ENCODE measurements at regions not wholly inside any gene's neighbourhood (a gene's known extent, or its start where the extent isn't known, plus 50 kb on each side); places are given as distances from the start of the nearest gene placed in this dataset.
"Not testable (repeated sequence)": the region's sequence is repeated elsewhere in the genome, so short reads cannot be mapped to it uniquely, and the experiment has no call there.

DNA sequence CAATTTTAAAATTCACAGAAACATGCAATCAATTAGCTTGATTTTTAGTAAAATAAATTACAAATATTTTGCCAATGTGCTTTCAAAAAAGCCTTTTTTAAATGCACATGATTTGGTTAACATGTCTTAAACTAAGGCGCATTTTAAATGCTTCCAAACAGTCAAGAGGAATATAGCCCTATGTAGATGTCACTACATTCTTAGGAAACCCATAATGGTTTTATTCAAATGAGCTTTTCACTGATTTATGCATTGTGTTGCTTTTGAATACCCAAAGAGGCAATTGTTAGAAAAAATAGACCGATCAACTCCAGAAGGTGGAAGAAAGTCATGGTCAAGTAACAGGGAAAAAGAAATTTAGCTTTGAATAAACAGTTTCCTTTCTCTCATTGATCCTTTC, 366.9 kb upstream of the PPP2R3A start:
- H2AFZ ChIP-seq (ENCODE audit: insufficient read depth, low read length, poor library complexity): no peak overlapping the region
- H4K12ac ChIP-seq (ENCODE audit: low read depth, low read length): no peak overlapping the region
- H3K9ac ChIP-seq (ENCODE audit: low read length): no peak overlapping the region
- H3K4ac ChIP-seq (ENCODE audit: low read depth, low read length): no peak overlapping the region
- no peak overlapping the region for H4K91ac ChIP-seq (ENCODE audit: low read depth, low read length)
- no peak overlapping the region for H2BK12ac ChIP-seq (ENCODE audit: low read length)
- H3K14ac ChIP-seq (ENCODE audit: low read length): no peak overlapping the region
- H3K4me3 ChIP-seq (ENCODE audit: low read depth, low read length): no peak overlapping the region
- no peaks in the 10 kb centered on the region for H3K27me3 ChIP-seq (ENCODE audit: insufficient read depth, low read length)
- H3K4me1 ChIP-seq (ENCODE audit: control insufficient read depth in 1 of 2, insufficient read depth in 2 of 2, low read length in 2 of 2): no peaks in the 10 kb centered on the region
- no peaks in the 10 kb centered on the region for H3K79me1 ChIP-seq (ENCODE audit: low read length)
- no peak overlapping the region for H3K27ac ChIP-seq (ENCODE audit: low read depth, low read length)
- no peak overlapping the region for H3K23ac ChIP-seq (ENCODE audit: low read length)
- WGBS (ENCODE audit: extremely low coverage, insufficient coverage, insufficient read length): no CpG with 5 or more reads among the region's 2 CpGs
- no peak overlapping the region for H2BK120ac ChIP-seq (ENCODE audit: insufficient read depth, low read length, poor library complexity)
- no peak for DNase-seq
- no peak overlapping the region for H4K8ac ChIP-seq (ENCODE audit: low read depth, low read length)
- H3K79me2 ChIP-seq (ENCODE audit: control insufficient read depth, insufficient read depth, low read length, poor library complexity): no peaks in the 10 kb centered on the region
- H2BK5ac ChIP-seq (ENCODE audit: low read depth, low read length, poor library complexity): no peak overlapping the region
- no peak overlapping the region for H3K18ac ChIP-seq (ENCODE audit: low read length)
- no peaks in the 10 kb centered on the region for H3K9me3 ChIP-seq (ENCODE audit: insufficient read depth, low read depth, low read length)
- no peak overlapping the region for H2AK5ac ChIP-seq (ENCODE audit: low read length)
- H3K36me3 ChIP-seq (ENCODE audit: control insufficient read depth in 1 of 2, insufficient read depth in 2 of 2, low read length in 2 of 2): no peaks in the 10 kb centered on the region
- H3K4me2 ChIP-seq (ENCODE audit: low read length): no peak overlapping the region

DNA sequence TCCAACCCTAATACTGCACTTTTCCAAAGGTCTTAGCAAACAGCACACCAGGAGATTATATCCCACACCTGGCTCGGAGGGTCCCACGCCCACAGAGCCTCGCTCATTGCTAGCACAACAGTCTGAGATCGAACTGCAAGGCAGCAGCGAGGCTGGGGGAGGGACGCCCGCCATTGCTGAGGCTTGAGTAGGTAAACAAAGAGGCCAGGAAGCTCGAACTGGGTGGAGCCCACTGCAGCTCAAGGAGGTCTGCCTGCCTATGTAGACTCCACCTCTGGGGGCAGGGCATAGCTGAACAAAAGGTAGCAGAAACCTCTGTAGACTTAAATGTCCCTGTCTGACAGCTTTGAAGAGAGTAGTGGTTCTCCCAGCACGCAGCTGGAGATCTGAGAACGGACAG, 361.0 kb upstream of the PPP2R3A start:
- not testable (repeated sequence) for H4K91ac ChIP-seq (ENCODE audit: low read depth, low read length); H4K8ac ChIP-seq (ENCODE audit: low read depth, low read length); H3K27me3 ChIP-seq (ENCODE audit: insufficient read depth, low read length); H3K18ac ChIP-seq (ENCODE audit: low read length); H2BK5ac ChIP-seq (ENCODE audit: low read depth, low read length, poor library complexity); H3K4ac ChIP-seq (ENCODE audit: low read depth, low read length); H3K23ac ChIP-seq (ENCODE audit: low read length); H3K9ac ChIP-seq (ENCODE audit: low read length); H3K79me1 ChIP-seq (ENCODE audit: low read length); H3K9me3 ChIP-seq (ENCODE audit: insufficient read depth, low read depth, low read length); H3K4me2 ChIP-seq (ENCODE audit: low read length); H3K4me1 ChIP-seq (ENCODE audit: control insufficient read depth in 1 of 2, insufficient read depth in 2 of 2, low read length in 2 of 2); H4K12ac ChIP-seq (ENCODE audit: low read depth, low read length); H3K27ac ChIP-seq (ENCODE audit: low read depth, low read length); H3K14ac ChIP-seq (ENCODE audit: low read length); DNase-seq; H2AK5ac ChIP-seq (ENCODE audit: low read length); H2BK12ac ChIP-seq (ENCODE audit: low read length); H2AFZ ChIP-seq (ENCODE audit: insufficient read depth, low read length, poor library complexity); H2BK120ac ChIP-seq (ENCODE audit: insufficient read depth, low read length, poor library complexity); H3K36me3 ChIP-seq (ENCODE audit: control insufficient read depth in 1 of 2, insufficient read depth in 2 of 2, low read length in 2 of 2); H3K79me2 ChIP-seq (ENCODE audit: control insufficient read depth, insufficient read depth, low read length, poor library complexity); H3K4me3 ChIP-seq (ENCODE audit: low read depth, low read length)
- no CpG with 5 or more reads among the region's 10 CpGs for WGBS (ENCODE audit: extremely low coverage, insufficient coverage, insufficient read length)

DNA sequence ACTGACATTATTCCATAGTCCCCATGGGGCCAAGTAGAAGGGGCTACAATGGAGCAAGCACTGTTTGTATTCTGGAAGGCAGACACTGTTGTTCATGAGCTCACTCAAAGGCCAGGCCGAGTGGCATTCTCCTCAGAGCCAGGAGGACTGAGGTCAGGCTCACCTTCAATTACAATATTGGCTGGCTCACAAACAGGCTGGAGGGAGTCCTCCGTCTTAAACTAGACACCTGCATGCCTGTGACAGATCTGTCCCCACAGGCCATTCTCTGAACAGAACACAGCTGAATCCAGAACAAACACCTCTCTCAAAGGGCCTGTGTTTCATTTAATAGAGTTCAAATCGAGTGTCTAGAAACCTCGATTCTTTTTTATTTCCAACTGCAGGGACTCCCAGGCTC, 347.4 kb upstream of the PPP2R3A start:
- H4K12ac ChIP-seq (ENCODE audit: low read depth, low read length): no peak overlapping the region
- no peak overlapping the region for H4K8ac ChIP-seq (ENCODE audit: low read depth, low read length)
- H3K36me3 ChIP-seq (ENCODE audit: control insufficient read depth in 1 of 2, insufficient read depth in 2 of 2, low read length in 2 of 2): no peaks in the 10 kb centered on the region
- H3K27me3 ChIP-seq (ENCODE audit: insufficient read depth, low read length): no peaks in the 10 kb centered on the region
- H3K4ac ChIP-seq (ENCODE audit: low read depth, low read length): no peak overlapping the region
- no peak overlapping the region for H2AFZ ChIP-seq (ENCODE audit: insufficient read depth, low read length, poor library complexity)
- H3K4me1 ChIP-seq (ENCODE audit: control insufficient read depth in 1 of 2, insufficient read depth in 2 of 2, low read length in 2 of 2): no peaks in the 10 kb centered on the region
- no peak overlapping the region for H3K18ac ChIP-seq (ENCODE audit: low read length)
- no CpG with 5 or more reads among the region's 4 CpGs for WGBS (ENCODE audit: extremely low coverage, insufficient coverage, insufficient read length)
- H3K4me3 ChIP-seq (ENCODE audit: low read depth, low read length): no peak overlapping the region
- no peak overlapping the region for H2BK5ac ChIP-seq (ENCODE audit: low read depth, low read length, poor library complexity)
- no peaks in the 10 kb centered on the region for H3K79me2 ChIP-seq (ENCODE audit: control insufficient read depth, insufficient read depth, low read length, poor library complexity)
- H3K27ac ChIP-seq (ENCODE audit: low read depth, low read length): no peak overlapping the region
- no peak overlapping the region for H3K4me2 ChIP-seq (ENCODE audit: low read length)
- no peak overlapping the region for H4K91ac ChIP-seq (ENCODE audit: low read depth, low read length)
- no peak overlapping the region for H3K14ac ChIP-seq (ENCODE audit: low read length)
- H3K23ac ChIP-seq (ENCODE audit: low read length): no peak overlapping the region
- no peak for DNase-seq
- no peak overlapping the region for H2BK120ac ChIP-seq (ENCODE audit: insufficient read depth, low read length, poor library complexity)
- peaks cover 2% of the 10 kb centered on the region for H3K9me3 ChIP-seq (ENCODE audit: insufficient read depth, low read depth, low read length)
- H2BK12ac ChIP-seq (ENCODE audit: low read length): no peak overlapping the region
- no peaks in the 10 kb centered on the region for H3K79me1 ChIP-seq (ENCODE audit: low read length)
- H2AK5ac ChIP-seq (ENCODE audit: low read length): no peak overlapping the region
- H3K9ac ChIP-seq (ENCODE audit: low read length): no peak overlapping the region

DNA sequence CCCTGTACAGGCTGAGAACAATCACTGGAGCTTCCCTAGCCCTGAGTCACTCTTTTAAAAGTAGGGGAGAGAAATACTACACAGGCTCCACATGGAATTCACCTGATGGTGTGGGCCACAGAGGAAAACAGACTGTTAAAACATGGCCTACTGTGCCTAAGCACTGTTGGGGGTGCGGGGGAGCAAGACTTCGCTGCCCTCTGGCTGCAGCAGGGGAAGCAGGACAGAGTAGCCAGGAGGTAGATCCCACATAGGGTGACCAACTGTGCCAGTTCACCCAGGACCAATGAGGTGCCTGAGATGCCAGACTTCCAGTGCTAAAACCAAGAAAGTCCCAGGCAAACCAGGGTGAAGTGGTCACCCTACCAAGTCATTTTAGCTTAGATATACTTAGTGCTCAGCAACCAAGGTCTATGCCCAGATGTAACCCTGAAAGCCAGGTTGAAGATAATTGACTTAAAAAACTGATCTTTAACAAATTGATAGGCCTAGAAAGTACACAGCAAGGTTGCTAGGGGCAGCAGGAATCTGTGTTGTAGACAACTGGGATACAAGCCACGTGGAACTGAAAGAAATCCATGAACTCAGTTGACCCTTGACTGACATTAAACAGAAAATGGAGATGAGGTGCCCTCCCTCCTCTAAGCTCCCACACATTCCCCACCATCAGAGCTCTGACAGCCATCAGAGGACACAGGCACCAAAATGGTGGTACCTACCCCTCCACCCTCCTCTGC, 344.2 kb upstream of the PPP2R3A start:
- Histone ChIP-seq H2BK5ac (ENCODE audit: low read depth, low read length, poor library complexity) (no peak overlapping the region), H3K79me1 (ENCODE audit: low read length) (no peaks in the 10 kb centered on the region), H3K4me1 (ENCODE audit: control insufficient read depth in 1 of 2, insufficient read depth in 2 of 2, low read length in 2 of 2) (no peaks in the 10 kb centered on the region), H3K79me2 (ENCODE audit: control insufficient read depth, insufficient read depth, low read length, poor library complexity) (no peaks in the 10 kb centered on the region), H3K4me3 (ENCODE audit: low read depth, low read length) (no peak overlapping the region), H3K4me2 (ENCODE audit: low read length) (no peak overlapping the region), H4K91ac (ENCODE audit: low read depth, low read length) (no peak overlapping the region), H2BK12ac (ENCODE audit: low read length) (no peak overlapping the region), H2BK120ac (ENCODE audit: insufficient read depth, low read length, poor library complexity) (no peak overlapping the region), H3K27me3 (ENCODE audit: insufficient read depth, low read length) (no peaks in the 10 kb centered on the region), H3K18ac (ENCODE audit: low read length) (no peak overlapping the region), H4K12ac (ENCODE audit: low read depth, low read length) (no peak overlapping the region), H3K23ac (ENCODE audit: low read length) (no peak overlapping the region), H3K4ac (ENCODE audit: low read depth, low read length) (no peak overlapping the region), H3K36me3 (ENCODE audit: control insufficient read depth in 1 of 2, insufficient read depth in 2 of 2, low read length in 2 of 2) (no peaks in the 10 kb centered on the region), H2AK5ac (ENCODE audit: low read length) (no peak overlapping the region), H3K14ac (ENCODE audit: low read length) (no peak overlapping the region), H4K8ac (ENCODE audit: low read depth, low read length) (no peak overlapping the region), H3K27ac (ENCODE audit: low read depth, low read length) (no peak overlapping the region), H2AFZ (ENCODE audit: insufficient read depth, low read length, poor library complexity) (no peak overlapping the region), H3K9ac (ENCODE audit: low read length) (no peak overlapping the region), H3K9me3 (ENCODE audit: insufficient read depth, low read depth, low read length) (peaks cover 2% of the 10 kb centered on the region)
- DNase-seq: no peak
- WGBS (ENCODE audit: extremely low coverage, insufficient coverage, insufficient read length): no CpG with 5 or more reads among the region's 3 CpGs

All from trophoblast cell (in vitro differentiated cells and primary cell).